ENCODE measurements at regions not wholly inside any gene's neighbourhood (a gene's known extent, or its start where the extent isn't known, plus 50 kb on each side); places are given as distances from the start of the nearest gene placed in this dataset.
"Not testable (repeated sequence)": the region's sequence is repeated elsewhere in the genome, so short reads cannot be mapped to it uniquely, and the experiment has no call there.

GRCh38 chr7:13745530-13745929 lies 243.9 kb downstream of the ETV1 start:
- no peak for TF ChIP-seq CTCF (IDR thresholded peaks at IDR 0.05; ENCODE audit: insufficient read depth, low read length)
- peak; percentile 8 for DNase-seq (ENCODE audit: low read depth)
- no peak overlapping the region for H3K4me3 ChIP-seq (ENCODE audit: low read depth, low read length)

- no peak for DNase-seq (ENCODE audit: low read depth)
- no peak for TF ChIP-seq CTCF (IDR thresholded peaks at IDR 0.05; ENCODE audit: insufficient read depth, low read length)
- no peak overlapping the region for H3K4me3 ChIP-seq (ENCODE audit: low read depth, low read length)
These were observed 240.5 kb downstream of the ETV1 start for GRCh38 chr7:13748998-13749397.

- no peak for TF ChIP-seq CTCF (IDR thresholded peaks at IDR 0.05; ENCODE audit: insufficient read depth, low read length)
- no peak for DNase-seq (ENCODE audit: low read depth)
- no peak overlapping the region for H3K4me3 ChIP-seq (ENCODE audit: low read depth, low read length)
These were observed 239.8 kb downstream of the ETV1 start for GRCh38 chr7:13749636-13750035.

GRCh38 chr7:13751766-13752165 lies 237.7 kb downstream of the ETV1 start:
- no peak for TF ChIP-seq CTCF (IDR thresholded peaks at IDR 0.05; ENCODE audit: insufficient read depth, low read length)
- no peak overlapping the region for H3K4me3 ChIP-seq (ENCODE audit: low read depth, low read length)
- DNase-seq (ENCODE audit: low read depth) = peak; percentile 1

- H3K4me3 ChIP-seq (ENCODE audit: low read depth, low read length) = no peak overlapping the region
- TF ChIP-seq CTCF (IDR thresholded peaks at IDR 0.05; ENCODE audit: insufficient read depth, low read length) = no peak
- peak; percentile 25 for DNase-seq (ENCODE audit: low read depth)
These were observed 231.6 kb downstream of the ETV1 start for GRCh38 chr7:13757841-13758240.

- not testable (repeated sequence) for DNase-seq (ENCODE audit: low read depth); H3K4me3 ChIP-seq (ENCODE audit: low read depth, low read length)
These were observed 223.6 kb downstream of the ETV1 start for GRCh38 chr7:13765853-13766252.

GRCh38 chr7:13770305-13770704 lies 219.2 kb downstream of the ETV1 start:
- no peak for TF ChIP-seq CTCF (IDR thresholded peaks at IDR 0.05; ENCODE audit: insufficient read depth, low read length)
- no peak overlapping the region for H3K4me3 ChIP-seq (ENCODE audit: low read depth, low read length)
- DNase-seq (ENCODE audit: low read depth) = peak; percentile 9
